CD4-positive, alpha-beta T cell (primary cell): ENCODE measurements at regions not wholly inside any gene's neighbourhood (a gene's known extent, or its start where the extent isn't known, plus 50 kb on each side); places are given as distances from the start of the nearest gene placed in this dataset.

Source experiments
- ATAC-seq: fragments of 200-7000 bp; cut with Tn5 transposase; one replicate; pipeline ENCODE4 v1.10.0; 2022; ENCODE audit warnings: mild to moderate bottlenecking; ENCODE audit not compliant: poor library complexity
- CTCF ChIA-PET: fragments of 350-600 bp; sonication (Branson Sonifier 250); formaldehyde crosslinking; loops from one replicate; lab custom pipeline; 2021; ENCODE audit warnings: antibody characterized with exemption, inconsistent platforms; lab: Charles Lee
- POLR2A ChIA-PET: fragments of 350-600 bp; sonication (Branson Sonifier 250); formaldehyde crosslinking; loops from one replicate; lab custom pipeline; 2021; ENCODE audit warnings: antibody characterized with exemption, inconsistent platforms; lab: Charles Lee
- DNase-seq, 14 experiments: peaks; one replicate each; pipeline ENCODE4 v3.0.0-alpha.2; 2013 to 2020; ENCODE audit warnings: mixed read lengths in 2 of 14
- H3K27ac ChIP-seq, 2 donors: one replicate each; pipeline versions ENCODE4 v1.5.1 to v1.7.0; 2013; ENCODE audit warnings: low read length in 2 of 2, low read depth in 1 of 2, mild to moderate bottlenecking in 1 of 2
- H3K27me3 ChIP-seq, 2 experiments: 1 replicate in 1 of 2; 2 replicates in 1 of 2; pipeline versions ENCODE4 v1.6.1 to v1.7.0; 2013; ENCODE audit warnings: low read length in 2 of 2, control low read depth in 1 of 2, mild to moderate bottlenecking in 1 of 2, moderate library complexity in 1 of 2; ENCODE audit not compliant: insufficient read depth in 2 of 2, control insufficient read depth in 1 of 2
- H3K36me3 ChIP-seq: one replicate; pipeline ENCODE4 v1.6.1; 2013; ENCODE audit warnings: low read length, control low read depth; ENCODE audit not compliant: insufficient read depth
- H3K4me1 ChIP-seq: one replicate; pipeline ENCODE4 v1.6.1; 2013; ENCODE audit warnings: low read length, control low read depth; ENCODE audit not compliant: insufficient read depth
- H3K4me3 ChIP-seq: one replicate; pipeline ENCODE4 v1.5.1; 2013; ENCODE audit warnings: mild to moderate bottlenecking, low read length, moderate library complexity
- H3K9me3 ChIP-seq, 2 experiments: 1 replicate in 1 of 2; 2 replicates in 1 of 2; pipeline versions ENCODE4 v1.6.1 to v1.7.0; 2013; ENCODE audit warnings: low read length in 2 of 2, mild to moderate bottlenecking in 2 of 2, control low read depth in 1 of 2, moderate library complexity in 1 of 2; ENCODE audit not compliant: control insufficient read depth in 1 of 2, insufficient read depth in 1 of 2
- H3K27ac Mint-ChIP-seq: one replicate; pipeline ENCODE4 v1.8.0; 2020; ENCODE audit warnings: mixed read lengths
- H3K27me3 Mint-ChIP-seq: one replicate; pipeline ENCODE4 v1.8.0; 2021; ENCODE audit warnings: mixed read lengths
- H3K36me3 Mint-ChIP-seq: one replicate; pipeline ENCODE4 v1.8.0; 2021; ENCODE audit warnings: low read depth, mixed read lengths
- H3K4me1 Mint-ChIP-seq: one replicate; pipeline ENCODE4 v1.8.0; 2021; ENCODE audit warnings: low read depth, mixed read lengths
- H3K4me3 Mint-ChIP-seq: one replicate; pipeline ENCODE4 v1.8.0; 2020; ENCODE audit warnings: mild to moderate bottlenecking, mixed read lengths
- H3K9me3 Mint-ChIP-seq: one replicate; pipeline ENCODE4 v1.8.0; 2020; ENCODE audit warnings: mixed read lengths
- CTCF ChIP-seq: fragments of 200-600 bp; IDR thresholded peaks from one replicate; pipeline ENCODE4 v1.8.0; 2022; ENCODE audit warnings: antibody characterized with exemption, mild to moderate bottlenecking
- intact Hi-C, 2 experiments: fragments of 100-400 bp; cut with DNase I in 1 of 2; cut with micrococcal nuclease in 1 of 2; formaldehyde crosslinking; loops; one replicate each; pipeline versions ENCODE4 v1.15.1 to v1.9.0; 2023 to 2025; cut with DNase I, micrococcal nuclease

GRCh38 chr3:164332831-164333802 is 745.2 kb downstream of the SI start:
- Mint-ChIP-seq H3K36me3 (no peaks in the 10 kb centered on the region), H3K4me1 (no peaks in the 10 kb centered on the region), H3K27me3 (no peaks in the 10 kb centered on the region), H3K4me3 (no peak overlapping the region), H3K27ac (no peak overlapping the region), H3K9me3 (peaks cover 2% of the 10 kb centered on the region)
- Histone ChIP-seq H3K4me1 (no peaks in the 10 kb centered on the region), H3K27ac (no peak overlapping the region), H3K4me3 (no peak overlapping the region), H3K27me3 (no peaks in the 10 kb centered on the region), H3K9me3 (peaks cover 0 to 3% of the 10 kb centered on the region in 2 experiments), H3K36me3 (no peaks in the 10 kb centered on the region)
- DNase-seq (no peak), ATAC-seq (no peak)
- no peak for TF ChIP-seq CTCF
- intact Hi-C loops: no loop called here
- ChIA-PET CTCF (no interaction called here), POLR2A (no interaction called here)

- Histone ChIP-seq H3K27ac (no peak overlapping the region), H3K4me1 (no peaks in the 10 kb centered on the region), H3K27me3 (no peaks in the 10 kb centered on the region), H3K4me3 (no peak overlapping the region), H3K36me3 (no peaks in the 10 kb centered on the region), H3K9me3 (no peaks in the 10 kb centered on the region)
- Mint-ChIP-seq H3K4me3 (no peak overlapping the region), H3K9me3 (peaks cover 4% of the 10 kb centered on the region), H3K27ac (no peak overlapping the region), H3K27me3 (no peaks in the 10 kb centered on the region), H3K36me3 (no peaks in the 10 kb centered on the region), H3K4me1 (no peaks in the 10 kb centered on the region)
- CTCF ChIA-PET: no interaction called here
- intact Hi-C loops: no loop called here
- TF ChIP-seq CTCF: no peak
- POLR2A ChIA-PET: no interaction called here
- ATAC-seq (no peak), DNase-seq (no peak)
Observed at GRCh38 chr3:164326714-164327113, 751.6 kb downstream of the SI start.

GRCh38 chr3:164320962-164321361 is 757.3 kb downstream of the SI start:
- H3K36me3 Mint-ChIP-seq: no peaks in the 10 kb centered on the region
- H3K27ac Mint-ChIP-seq: no peak overlapping the region
- no peaks in the 10 kb centered on the region for H3K9me3 Mint-ChIP-seq
- no peak for ATAC-seq
- H3K36me3 ChIP-seq: no peaks in the 10 kb centered on the region
- no peaks in the 10 kb centered on the region for H3K27me3 ChIP-seq
- no peak for DNase-seq
- H3K4me1 ChIP-seq: no peaks in the 10 kb centered on the region
- no peaks in the 10 kb centered on the region for H3K4me1 Mint-ChIP-seq
- ChIA-PET CTCF (no interaction called here), POLR2A (no interaction called here)
- H3K4me3 ChIP-seq: no peak overlapping the region
- no peak overlapping the region for H3K27ac ChIP-seq
- TF ChIP-seq CTCF: no peak
- peaks cover 0 to 5% of the 10 kb centered on the region in 2 experiments for H3K9me3 ChIP-seq
- no peaks in the 10 kb centered on the region for H3K27me3 Mint-ChIP-seq
- intact Hi-C loops: no loop called here
- no peak overlapping the region for H3K4me3 Mint-ChIP-seq
